Neural cell (in vitro differentiated cells): ENCODE measurements at regions not wholly inside any gene's neighbourhood (a gene's known extent, or its start where the extent isn't known, plus 50 kb on each side); places are given as distances from the start of the nearest gene placed in this dataset.
A peak's percentile ranks its signal among the peaks of the same experiment; 100 is the strongest.

Source experiments
- H2AFZ ChIP-seq: fragments of 200-600, 300-800 bp; sonication (generic), shearing (Covaris generic); 2 replicates; pipeline ENCODE4 v1.6.0; 2014; ENCODE audit warnings: low read depth, mild to moderate bottlenecking, antibody characterized with exemption, low read length, moderate library complexity
- H3F3A ChIP-seq: fragments of 200-600 bp; shearing (Covaris generic); 2 replicates; pipeline ENCODE4 v1.6.1; 2016; ENCODE audit warnings: mild to moderate bottlenecking, moderate library complexity, mixed read lengths, antibody characterized with exemption, low read length; ENCODE audit not compliant: insufficient read depth, poor library complexity, severe bottlenecking
- H3K27ac ChIP-seq: fragments of 200-600, 300-800 bp; sonication (generic), shearing (Covaris generic); 2 replicates; pipeline ENCODE4 v1.5.1; 2014; ENCODE audit warnings: mild to moderate bottlenecking, low read length, moderate library complexity
- H3K27me3 ChIP-seq: fragments of 300-800, 200-600 bp; sonication (generic), shearing (Covaris generic); 2 replicates; pipeline ENCODE4 v1.6.0; 2014; ENCODE audit warnings: mild to moderate bottlenecking, low read depth, low read length, moderate library complexity; ENCODE audit not compliant: insufficient read depth
- H3K36me3 ChIP-seq: fragments of 300-800, 200-600 bp; sonication (generic), shearing (Covaris generic); 2 replicates; pipeline ENCODE4 v1.5.1; 2014; ENCODE audit warnings: mild to moderate bottlenecking, antibody characterized with exemption, low read length, moderate library complexity; ENCODE audit not compliant: insufficient read depth
- H3K4me2 ChIP-seq: fragments of 300-800, 200-600 bp; sonication (generic), shearing (Covaris generic); 2 replicates; pipeline ENCODE4 v1.6.0; 2014; ENCODE audit warnings: mild to moderate bottlenecking, low read length
- H3K4me3 ChIP-seq: fragments of 300-800, 200-600 bp; sonication (generic), shearing (Covaris generic); 2 replicates; pipeline ENCODE4 v1.5.1; 2014; ENCODE audit warnings: mild to moderate bottlenecking, low read length, moderate library complexity
- H3K79me2 ChIP-seq: fragments of 200-600 bp; shearing (Covaris generic); replicated peaks from 2 replicates; pipeline ENCODE4 v1.6.0; 2014; ENCODE audit warnings: mild to moderate bottlenecking, low read length, moderate library complexity; ENCODE audit not compliant: insufficient read depth
- H3K9ac ChIP-seq: fragments of 300-800, 200-600 bp; sonication (generic), shearing (Covaris generic); 2 replicates; pipeline ENCODE4 v1.6.1; 2016; ENCODE audit warnings: mild to moderate bottlenecking, low read length, mixed read lengths
- H3K9me2 ChIP-seq: fragments of 200-600 bp; shearing (Covaris generic); 2 replicates; pipeline ENCODE4 v1.6.1; 2016; ENCODE audit warnings: mild to moderate bottlenecking, low read length, mixed read lengths; ENCODE audit not compliant: insufficient read depth
- H3K9me3 ChIP-seq: fragments of 200-600, 300-800 bp; sonication (generic), shearing (Covaris generic); 2 replicates; pipeline ENCODE4 v1.6.1; 2016; ENCODE audit warnings: mild to moderate bottlenecking, mixed run types, low read length, moderate library complexity, mixed read lengths
- H4K20me1 ChIP-seq: fragments of 200-600 bp; shearing (Covaris generic); 2 replicates; pipeline ENCODE4 v1.6.1; 2016; ENCODE audit warnings: mild to moderate bottlenecking, mixed run types; ENCODE audit not compliant: insufficient read depth
- EP300 ChIP-seq: fragments of 450-650 bp; conservative IDR thresholded peaks from 2 replicates; pipeline ENCODE4 v1.6.1; 2014; ENCODE audit warnings: antibody characterized with exemption, mild to moderate bottlenecking, moderate library complexity; ENCODE audit not compliant: poor library complexity, severe bottlenecking
- EZH2 ChIP-seq: fragments of 200-600, 300-800 bp; shearing (Covaris generic), sonication (generic); IDR thresholded peaks from 2 replicates; pipeline ENCODE4 v1.6.1; 2014; ENCODE audit warnings: antibody characterized with exemption, low read length, borderline replicate concordance, mild to moderate bottlenecking; ENCODE audit not compliant: insufficient read depth, poor library complexity, severe bottlenecking
- MXI1 ChIP-seq: fragments of 450-650 bp; conservative IDR thresholded peaks from 2 replicates; pipeline ENCODE4 v1.6.1; 2014; ENCODE audit warnings: antibody characterized with exemption, mild to moderate bottlenecking; ENCODE audit not compliant: poor library complexity, severe bottlenecking
- POLR2AphosphoS5 ChIP-seq: IDR thresholded peaks from 2 replicates; pipeline ENCODE4 v1.6.1; 2012
- RAD21 ChIP-seq: fragments of 450-650 bp; conservative IDR thresholded peaks from 2 replicates; pipeline ENCODE4 v1.6.1; 2014; ENCODE audit warnings: antibody characterized with exemption, mild to moderate bottlenecking, moderate library complexity
- SMC3 ChIP-seq: fragments of 450-650 bp; conservative IDR thresholded peaks from 2 replicates; pipeline ENCODE4 v1.6.1; 2014; ENCODE audit warnings: antibody characterized with exemption, mild to moderate bottlenecking, moderate library complexity; ENCODE audit not compliant: poor library complexity
- TAF1 ChIP-seq: IDR thresholded peaks from 2 replicates; pipeline ENCODE4 v1.6.1; 2012; ENCODE audit warnings: low read depth
- TF ChIP-seq, protein P1 (sequence below): IDR thresholded peaks from 2 replicates; pipeline ENCODE4 v1.6.1; 2012; ENCODE audit warnings: borderline replicate concordance
- TF ChIP-seq, protein P2 (sequence below): fragments of 450-650 bp; IDR thresholded peaks from 2 replicates; pipeline ENCODE4 v1.5.1; 2014; ENCODE audit warnings: antibody characterized with exemption, mild to moderate bottlenecking, moderate library complexity; ENCODE audit not compliant: poor library complexity, severe bottlenecking

DNA sequence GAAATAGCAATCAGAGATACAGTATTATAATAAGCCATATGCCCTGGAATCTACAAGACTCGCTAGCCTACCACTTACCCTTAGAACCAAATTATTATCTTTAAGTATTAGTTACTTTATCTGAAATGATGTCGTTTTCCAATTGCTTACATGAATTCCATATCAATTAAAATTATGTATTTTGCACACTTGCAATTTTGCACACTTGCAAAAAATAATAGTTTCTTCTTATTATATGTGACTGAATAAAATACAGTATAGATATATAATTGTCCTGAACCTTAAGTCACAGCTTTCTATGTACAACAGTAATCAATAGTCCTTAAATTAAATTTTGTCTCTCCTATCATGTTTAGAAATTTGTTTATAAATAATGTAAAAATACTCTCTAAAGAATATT is 2095.1 kb downstream of the NCAM2 start:
- no peaks in the 10 kb centered on the region for H3K36me3 ChIP-seq
- no peaks in the 10 kb centered on the region for H3K79me2 ChIP-seq
- H3F3A ChIP-seq: no peaks in the 10 kb centered on the region
- TF ChIP-seq MXI1 (no peak), EZH2 (no peak), RAD21 (no peak), TAF1 (no peak), POLR2AphosphoS5 (no peak), SMC3 (no peak), EP300 (no peak)
- TF ChIP-seq, protein P1, sequence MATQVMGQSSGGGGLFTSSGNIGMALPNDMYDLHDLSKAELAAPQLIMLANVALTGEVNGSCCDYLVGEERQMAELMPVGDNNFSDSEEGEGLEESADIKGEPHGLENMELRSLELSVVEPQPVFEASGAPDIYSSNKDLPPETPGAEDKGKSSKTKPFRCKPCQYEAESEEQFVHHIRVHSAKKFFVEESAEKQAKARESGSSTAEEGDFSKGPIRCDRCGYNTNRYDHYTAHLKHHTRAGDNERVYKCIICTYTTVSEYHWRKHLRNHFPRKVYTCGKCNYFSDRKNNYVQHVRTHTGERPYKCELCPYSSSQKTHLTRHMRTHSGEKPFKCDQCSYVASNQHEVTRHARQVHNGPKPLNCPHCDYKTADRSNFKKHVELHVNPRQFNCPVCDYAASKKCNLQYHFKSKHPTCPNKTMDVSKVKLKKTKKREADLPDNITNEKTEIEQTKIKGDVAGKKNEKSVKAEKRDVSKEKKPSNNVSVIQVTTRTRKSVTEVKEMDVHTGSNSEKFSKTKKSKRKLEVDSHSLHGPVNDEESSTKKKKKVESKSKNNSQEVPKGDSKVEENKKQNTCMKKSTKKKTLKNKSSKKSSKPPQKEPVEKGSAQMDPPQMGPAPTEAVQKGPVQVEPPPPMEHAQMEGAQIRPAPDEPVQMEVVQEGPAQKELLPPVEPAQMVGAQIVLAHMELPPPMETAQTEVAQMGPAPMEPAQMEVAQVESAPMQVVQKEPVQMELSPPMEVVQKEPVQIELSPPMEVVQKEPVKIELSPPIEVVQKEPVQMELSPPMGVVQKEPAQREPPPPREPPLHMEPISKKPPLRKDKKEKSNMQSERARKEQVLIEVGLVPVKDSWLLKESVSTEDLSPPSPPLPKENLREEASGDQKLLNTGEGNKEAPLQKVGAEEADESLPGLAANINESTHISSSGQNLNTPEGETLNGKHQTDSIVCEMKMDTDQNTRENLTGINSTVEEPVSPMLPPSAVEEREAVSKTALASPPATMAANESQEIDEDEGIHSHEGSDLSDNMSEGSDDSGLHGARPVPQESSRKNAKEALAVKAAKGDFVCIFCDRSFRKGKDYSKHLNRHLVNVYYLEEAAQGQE: no peak
- TF ChIP-seq, protein P2, sequence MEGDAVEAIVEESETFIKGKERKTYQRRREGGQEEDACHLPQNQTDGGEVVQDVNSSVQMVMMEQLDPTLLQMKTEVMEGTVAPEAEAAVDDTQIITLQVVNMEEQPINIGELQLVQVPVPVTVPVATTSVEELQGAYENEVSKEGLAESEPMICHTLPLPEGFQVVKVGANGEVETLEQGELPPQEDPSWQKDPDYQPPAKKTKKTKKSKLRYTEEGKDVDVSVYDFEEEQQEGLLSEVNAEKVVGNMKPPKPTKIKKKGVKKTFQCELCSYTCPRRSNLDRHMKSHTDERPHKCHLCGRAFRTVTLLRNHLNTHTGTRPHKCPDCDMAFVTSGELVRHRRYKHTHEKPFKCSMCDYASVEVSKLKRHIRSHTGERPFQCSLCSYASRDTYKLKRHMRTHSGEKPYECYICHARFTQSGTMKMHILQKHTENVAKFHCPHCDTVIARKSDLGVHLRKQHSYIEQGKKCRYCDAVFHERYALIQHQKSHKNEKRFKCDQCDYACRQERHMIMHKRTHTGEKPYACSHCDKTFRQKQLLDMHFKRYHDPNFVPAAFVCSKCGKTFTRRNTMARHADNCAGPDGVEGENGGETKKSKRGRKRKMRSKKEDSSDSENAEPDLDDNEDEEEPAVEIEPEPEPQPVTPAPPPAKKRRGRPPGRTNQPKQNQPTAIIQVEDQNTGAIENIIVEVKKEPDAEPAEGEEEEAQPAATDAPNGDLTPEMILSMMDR: no peak
- no peak overlapping the region for H3K27ac ChIP-seq
- no peak overlapping the region for H3K4me2 ChIP-seq
- no peaks in the 10 kb centered on the region for H3K9me3 ChIP-seq
- no peak overlapping the region for H3K4me3 ChIP-seq
- H2AFZ ChIP-seq: no peak overlapping the region
- H3K9ac ChIP-seq: no peak overlapping the region
- no peaks in the 10 kb centered on the region for H3K9me2 ChIP-seq
- H4K20me1 ChIP-seq: no peaks in the 10 kb centered on the region
- H3K27me3 ChIP-seq: no peaks in the 10 kb centered on the region

DNA sequence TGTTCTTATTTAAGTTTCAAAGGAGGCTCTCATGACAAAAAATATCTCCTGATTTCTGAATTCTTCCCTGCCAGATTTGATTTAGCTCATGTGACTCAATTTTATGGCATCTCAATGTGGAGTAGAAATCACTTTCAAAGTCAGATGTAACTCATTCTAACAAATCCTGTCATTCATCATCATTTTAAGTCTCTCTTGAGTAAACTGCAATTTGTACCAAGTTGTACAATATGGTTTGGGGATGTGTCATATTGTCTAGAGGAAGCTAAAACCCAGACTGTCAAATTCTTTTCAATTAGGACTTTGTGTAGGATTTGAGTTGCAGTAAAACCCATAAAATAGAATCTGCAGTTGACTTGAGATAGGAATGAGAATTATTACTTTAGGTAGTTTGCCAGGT is 2101.0 kb downstream of the NCAM2 start:
- H2AFZ ChIP-seq: no peak overlapping the region
- H3K9me3 ChIP-seq: no peaks in the 10 kb centered on the region
- H3K36me3 ChIP-seq: no peaks in the 10 kb centered on the region
- no peaks in the 10 kb centered on the region for H3K27me3 ChIP-seq
- H3K9ac ChIP-seq: no peak overlapping the region
- TF ChIP-seq SMC3 (no peak), EP300 (peak; percentile 42), TAF1 (no peak), POLR2AphosphoS5 (peak; percentile 49)
- H3K4me2 ChIP-seq: no peak overlapping the region
- no peaks in the 10 kb centered on the region for H3F3A ChIP-seq
- no peaks in the 10 kb centered on the region for H3K79me2 ChIP-seq
- no peak overlapping the region for H3K4me3 ChIP-seq
- H3K27ac ChIP-seq: no peak overlapping the region
- no peaks in the 10 kb centered on the region for H4K20me1 ChIP-seq
- H3K9me2 ChIP-seq: no peaks in the 10 kb centered on the region

DNA sequence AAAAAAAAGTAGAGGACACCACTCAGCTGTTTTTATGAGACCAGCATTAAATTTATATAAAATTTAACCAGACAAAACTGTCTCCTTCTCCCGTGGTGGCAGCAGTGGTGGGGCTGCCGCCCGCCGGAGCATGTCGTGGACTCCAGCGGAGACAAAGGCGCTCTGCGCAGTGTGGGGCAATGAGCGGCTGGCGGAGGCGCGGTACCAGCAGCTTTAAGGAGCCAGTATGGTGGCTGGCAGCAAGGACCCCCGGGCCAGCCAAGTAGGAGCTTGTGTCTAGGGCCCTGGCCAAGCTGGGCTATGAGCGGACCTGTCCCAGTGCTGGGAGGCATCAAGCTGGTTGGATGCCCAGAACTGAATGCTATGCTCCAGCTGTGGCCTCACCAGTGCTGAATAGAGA is 2102.9 kb downstream of the NCAM2 start:
- Histone ChIP-seq H4K20me1 (no peaks in the 10 kb centered on the region), H3F3A (no peaks in the 10 kb centered on the region), H3K4me3 (no peak overlapping the region), H3K4me2 (no peak overlapping the region), H3K27ac (no peak overlapping the region), H3K9me2 (no peaks in the 10 kb centered on the region), H3K9me3 (no peaks in the 10 kb centered on the region), H2AFZ (no peak overlapping the region), H3K36me3 (no peaks in the 10 kb centered on the region), H3K9ac (no peak overlapping the region), H3K79me2 (no peaks in the 10 kb centered on the region), H3K27me3 (no peaks in the 10 kb centered on the region)
- no peak for TF ChIP-seq RAD21
- TF ChIP-seq, protein P2: no peak
- no peak for TF ChIP-seq EZH2
- TF ChIP-seq POLR2AphosphoS5: no peak
- TF ChIP-seq EP300: no peak
- TF ChIP-seq, protein P1: no peak
- no peak for TF ChIP-seq MXI1
- no peak for TF ChIP-seq TAF1
- TF ChIP-seq SMC3: no peak
